Stimulated activated CD8-positive, alpha-beta memory T cell treated with anti-CD3 and anti-CD28 coated beads, Interleukin-4, amount 100 ng/mL, for 24 hours (primary cell): ENCODE measurements at regions not wholly inside any gene's neighbourhood (a gene's known extent, or its start where the extent isn't known, plus 50 kb on each side); places are given as distances from the start of the nearest gene placed in this dataset.

Experiments used
- DNase-seq: peaks from one replicate; pipeline ENCODE4 v3.0.0-alpha.2; 2020; ENCODE audit warnings: low read depth

GRCh38 chr1:5286244-5286643, 631.8 kb downstream of the AJAP1 start:
- DNase-seq = peak; percentile 17

- no peak for DNase-seq
Measured at GRCh38 chr1:5274527-5274926, 620.1 kb downstream of the AJAP1 start.

GRCh38 chr1:5273280-5274003, 619.0 kb downstream of the AJAP1 start:
- no peak for DNase-seq

- no peak for DNase-seq
Measured at GRCh38 chr1:5272325-5272724, 617.9 kb downstream of the AJAP1 start.

GRCh38 chr1:5271264-5271663, 616.9 kb downstream of the AJAP1 start:
- no peak for DNase-seq

- DNase-seq = no peak
Measured at GRCh38 chr1:5269901-5270300, 615.5 kb downstream of the AJAP1 start.

GRCh38 chr1:5267603-5268235, 613.3 kb downstream of the AJAP1 start:
- no peak for DNase-seq

GRCh38 chr1:5265438-5266075, 611.1 kb downstream of the AJAP1 start:
- no peak for DNase-seq

- no peak for DNase-seq
Measured at GRCh38 chr1:5264476-5264875, 610.1 kb downstream of the AJAP1 start.

- DNase-seq = no peak
Measured at GRCh38 chr1:5256793-5257192, 602.4 kb downstream of the AJAP1 start.

GRCh38 chr1:5254975-5255374, 600.6 kb downstream of the AJAP1 start:
- DNase-seq = no peak

- no peak for DNase-seq
Measured at GRCh38 chr1:5254131-5254725, 599.8 kb downstream of the AJAP1 start.

- no peak for DNase-seq
Measured at GRCh38 chr1:5253036-5253435, 598.6 kb downstream of the AJAP1 start.

GRCh38 chr1:5250336-5250735, 595.9 kb downstream of the AJAP1 start:
- no peak for DNase-seq

GRCh38 chr1:5245348-5245747, 590.9 kb downstream of the AJAP1 start:
- no peak for DNase-seq

- no peak for DNase-seq
Measured at GRCh38 chr1:5244631-5245285, 590.3 kb downstream of the AJAP1 start.

GRCh38 chr1:5242850-5243249, 588.4 kb downstream of the AJAP1 start:
- no peak for DNase-seq

GRCh38 chr1:5239911-5240310, 585.5 kb downstream of the AJAP1 start:
- DNase-seq = no peak

- DNase-seq = no peak
Measured at GRCh38 chr1:5238351-5239130, 584.1 kb downstream of the AJAP1 start.

GRCh38 chr1:5235355-5235899, 581.0 kb downstream of the AJAP1 start:
- no peak for DNase-seq

GRCh38 chr1:5232537-5232936, 578.1 kb downstream of the AJAP1 start:
- DNase-seq = no peak
